IPS-15b (cell line): ENCODE measurements at regions not wholly inside any gene's neighbourhood (a gene's known extent, or its start where the extent isn't known, plus 50 kb on each side); places are given as distances from the start of the nearest gene placed in this dataset.

Experiments used
- H3K27me3 ChIP-seq: one replicate; pipeline ENCODE4 v1.6.1; 2013; ENCODE audit warnings: low read length; ENCODE audit not compliant: control insufficient read depth, insufficient read depth
- H3K36me3 ChIP-seq: one replicate; pipeline ENCODE4 v1.6.1; 2013; ENCODE audit warnings: low read length; ENCODE audit not compliant: control insufficient read depth, insufficient read depth
- H3K4me1 ChIP-seq: one replicate; pipeline ENCODE4 v1.6.1; 2013; ENCODE audit warnings: mild to moderate bottlenecking, low read length; ENCODE audit not compliant: control insufficient read depth, insufficient read depth
- H3K4me3 ChIP-seq: one replicate; pipeline ENCODE4 v1.5.1; 2013; ENCODE audit warnings: low read depth, low read length
- H3K9ac ChIP-seq: one replicate; pipeline ENCODE4 v1.6.1; 2013; ENCODE audit warnings: low read depth, mild to moderate bottlenecking, low read length
- H3K9me3 ChIP-seq: one replicate; pipeline ENCODE4 v1.6.1; 2013; ENCODE audit warnings: mild to moderate bottlenecking, low read length; ENCODE audit not compliant: control insufficient read depth, insufficient read depth

GRCh38 chr7:47724335-47724982, 142.5 kb upstream of the TNS3 start:
- Histone ChIP-seq H3K27me3 (no peaks in the 10 kb centered on the region), H3K9ac (no peak overlapping the region), H3K9me3 (no peaks in the 10 kb centered on the region), H3K4me1 (peaks cover 9% of the 10 kb centered on the region), H3K4me3 (no peak overlapping the region), H3K36me3 (no peaks in the 10 kb centered on the region)

- Histone ChIP-seq H3K4me1 (peaks cover 9% of the 10 kb centered on the region), H3K36me3 (no peaks in the 10 kb centered on the region), H3K4me3 (no peak overlapping the region), H3K27me3 (no peaks in the 10 kb centered on the region), H3K9ac (no peak overlapping the region), H3K9me3 (no peaks in the 10 kb centered on the region)
These were observed 140.2 kb upstream of the TNS3 start for GRCh38 chr7:47722126-47722525.

- Histone ChIP-seq H3K4me3 (no peak overlapping the region), H3K9ac (no peak overlapping the region), H3K9me3 (no peaks in the 10 kb centered on the region), H3K36me3 (no peaks in the 10 kb centered on the region), H3K4me1 (peaks cover 9% of the 10 kb centered on the region), H3K27me3 (no peaks in the 10 kb centered on the region)
These were observed 139.8 kb upstream of the TNS3 start for GRCh38 chr7:47721670-47722069.

GRCh38 chr7:47720907-47721244, 139.0 kb upstream of the TNS3 start:
- H3K36me3 ChIP-seq = no peaks in the 10 kb centered on the region
- H3K4me1 ChIP-seq = peaks cover 9% of the 10 kb centered on the region
- H3K4me3 ChIP-seq = no peak overlapping the region
- no peaks in the 10 kb centered on the region for H3K27me3 ChIP-seq
- no peak overlapping the region for H3K9ac ChIP-seq
- H3K9me3 ChIP-seq = no peaks in the 10 kb centered on the region

- H3K27me3 ChIP-seq = no peaks in the 10 kb centered on the region
- no peak overlapping the region for H3K9ac ChIP-seq
- no peaks in the 10 kb centered on the region for H3K9me3 ChIP-seq
- H3K4me3 ChIP-seq = no peak overlapping the region
- peaks cover 6% of the 10 kb centered on the region for H3K4me1 ChIP-seq
- no peaks in the 10 kb centered on the region for H3K36me3 ChIP-seq
These were observed 138.4 kb upstream of the TNS3 start for GRCh38 chr7:47720141-47720906.

- peaks cover under 1% of the 10 kb centered on the region for H3K4me1 ChIP-seq
- no peak overlapping the region for H3K4me3 ChIP-seq
- H3K27me3 ChIP-seq = no peaks in the 10 kb centered on the region
- H3K9ac ChIP-seq = no peak overlapping the region
- H3K36me3 ChIP-seq = no peaks in the 10 kb centered on the region
- no peaks in the 10 kb centered on the region for H3K9me3 ChIP-seq
These were observed 137.8 kb upstream of the TNS3 start for GRCh38 chr7:47719675-47720074.

- Histone ChIP-seq H3K36me3 (no peaks in the 10 kb centered on the region), H3K4me1 (no peaks in the 10 kb centered on the region), H3K9ac (no peak overlapping the region), H3K27me3 (no peaks in the 10 kb centered on the region), H3K4me3 (no peak overlapping the region), H3K9me3 (no peaks in the 10 kb centered on the region)
These were observed 133.7 kb upstream of the TNS3 start for GRCh38 chr7:47715631-47716068.

GRCh38 chr7:47714669-47715607, 133.0 kb upstream of the TNS3 start:
- Histone ChIP-seq H3K9me3 (no peaks in the 10 kb centered on the region), H3K4me3 (no peak overlapping the region), H3K36me3 (no peaks in the 10 kb centered on the region), H3K27me3 (no peaks in the 10 kb centered on the region), H3K9ac (no peak overlapping the region), H3K4me1 (no peaks in the 10 kb centered on the region)

GRCh38 chr7:47713595-47713994, 131.7 kb upstream of the TNS3 start:
- no peak overlapping the region for H3K4me3 ChIP-seq
- no peaks in the 10 kb centered on the region for H3K27me3 ChIP-seq
- no peak overlapping the region for H3K9ac ChIP-seq
- H3K4me1 ChIP-seq = no peaks in the 10 kb centered on the region
- no peaks in the 10 kb centered on the region for H3K9me3 ChIP-seq
- no peaks in the 10 kb centered on the region for H3K36me3 ChIP-seq

- no peaks in the 10 kb centered on the region for H3K36me3 ChIP-seq
- no peak overlapping the region for H3K9ac ChIP-seq
- H3K4me3 ChIP-seq = no peak overlapping the region
- no peaks in the 10 kb centered on the region for H3K27me3 ChIP-seq
- H3K4me1 ChIP-seq = no peaks in the 10 kb centered on the region
- H3K9me3 ChIP-seq = no peaks in the 10 kb centered on the region
These were observed 130.5 kb upstream of the TNS3 start for GRCh38 chr7:47712416-47712815.

GRCh38 chr7:47711776-47712175, 129.9 kb upstream of the TNS3 start:
- H3K4me3 ChIP-seq = no peak overlapping the region
- H3K27me3 ChIP-seq = no peaks in the 10 kb centered on the region
- no peaks in the 10 kb centered on the region for H3K36me3 ChIP-seq
- no peak overlapping the region for H3K9ac ChIP-seq
- no peaks in the 10 kb centered on the region for H3K4me1 ChIP-seq
- H3K9me3 ChIP-seq = no peaks in the 10 kb centered on the region
